SK-N-SH (cell line): ENCODE measurements at regions not wholly inside any gene's neighbourhood (a gene's known extent, or its start where the extent isn't known, plus 50 kb on each side); places are given as distances from the start of the nearest gene placed in this dataset.

Experiments used
- CTCF ChIA-PET: fragments of 300-600, 350-600 bp; formaldehyde crosslinking; extraction: SDS; loops from one replicate; lab custom pipeline; 2021; lab: Yijun Ruan, JAX
- POLR2A ChIA-PET: fragments of 350-600 bp; sonication (Branson Sonifier 250); formaldehyde crosslinking; extraction: SDS; loops from one replicate; lab custom pipeline; 2020; ENCODE audit warnings: antibody characterized with exemption, inconsistent platforms; lab: Yijun Ruan, JAX
- DNase-seq: peaks from one replicate; pipeline ENCODE4 v3.0.0; 2012
- H2AFZ ChIP-seq: fragments of 200-600 bp; sonication (generic); 2 replicates; pipeline ENCODE4 v1.8.1; 2016; ENCODE audit warnings: antibody characterized with exemption, mild to moderate bottlenecking, low read depth
- H3F3A ChIP-seq: fragments of 200-600 bp; sonication (generic); replicated peaks from 2 replicates; pipeline ENCODE3; 2016; ENCODE audit warnings: antibody characterized with exemption, mild to moderate bottlenecking; ENCODE audit not compliant: insufficient read depth
- H3K27ac ChIP-seq, 2 experiments: fragments of 200-500 bp in 1 of 2; fragments of 200-600 bp in 1 of 2; sonication (Bioruptor generic) in 1 of 2; sonication (generic), shearing (Covaris generic) in 1 of 2; 2 replicates each; pipeline versions ENCODE4 v1.5.1 to v1.6.1; 2014 to 2016; ENCODE audit warnings: low read depth in 2 of 2, inconsistent platforms in 1 of 2, low read length in 1 of 2, mild to moderate bottlenecking in 1 of 2, mixed read lengths in 1 of 2
- H3K27me3 ChIP-seq: fragments of 200-600 bp; sonication (generic), shearing (Covaris generic); 2 replicates; pipeline ENCODE4 v1.6.1; 2016; ENCODE audit warnings: mixed run types; ENCODE audit not compliant: insufficient read depth
- H3K36me3 ChIP-seq, 2 experiments: fragments of 200-500 bp in 1 of 2; fragments of 200-600 bp in 1 of 2; sonication (Bioruptor generic) in 1 of 2; sonication (generic) in 1 of 2; replicated peaks in 1 of 2; 2 replicates each; pipeline versions ENCODE3 to v1.5.1; 2014 to 2016; ENCODE audit warnings: low read length in 1 of 2, mild to moderate bottlenecking in 1 of 2; ENCODE audit not compliant: insufficient read depth in 2 of 2, control insufficient read depth in 1 of 2
- H3K4me1 ChIP-seq, 2 experiments: fragments of 200-500 bp in 1 of 2; fragments of 200-600 bp in 1 of 2; sonication (Bioruptor generic) in 1 of 2; sonication (generic), shearing (Covaris generic) in 1 of 2; 2 replicates each; pipeline versions ENCODE4 v1.5.1 to v1.6.1; 2014 to 2016; ENCODE audit warnings: low read depth in 1 of 2, low read length in 1 of 2, mixed run types in 1 of 2; ENCODE audit not compliant: insufficient read depth in 2 of 2, control insufficient read depth in 1 of 2
- H3K4me2 ChIP-seq: fragments of 200-600 bp; sonication (generic), shearing (Covaris generic); 2 replicates; pipeline ENCODE4 v1.6.1; 2017; ENCODE audit warnings: mixed run types
- H3K4me3 ChIP-seq, 2 experiments: fragments of 200-500 bp in 1 of 2; fragments of 200-600 bp in 1 of 2; sonication (Bioruptor generic) in 1 of 2; sonication (generic), shearing (Covaris generic) in 1 of 2; 2 replicates each; pipeline versions ENCODE4 v1.5.1 to v1.8.1; 2014 to 2016; ENCODE audit warnings: low read depth in 2 of 2, inconsistent platforms in 1 of 2, low read length in 1 of 2, mild to moderate bottlenecking in 1 of 2, mixed read lengths in 1 of 2, moderate library complexity in 1 of 2
- H3K79me2 ChIP-seq: fragments of 200-600 bp; sonication (generic); 2 replicates; pipeline ENCODE4 v1.8.1; 2017; ENCODE audit warnings: mild to moderate bottlenecking; ENCODE audit not compliant: insufficient read depth
- H3K9ac ChIP-seq: fragments of 200-600 bp; sonication (generic); 2 replicates; pipeline ENCODE4 v1.6.1; 2017; ENCODE audit warnings: mixed run types
- H3K9me2 ChIP-seq: fragments of 200-600 bp; sonication (generic); 2 replicates; pipeline ENCODE4 v1.6.1; 2017; ENCODE audit warnings: mixed run types
- H3K9me3 ChIP-seq: fragments of 200-600 bp; sonication (generic); 2 replicates; pipeline ENCODE4 v1.6.1; 2017; ENCODE audit warnings: mixed run types, mild to moderate bottlenecking, moderate library complexity
- H4K20me1 ChIP-seq: fragments of 200-600 bp; sonication (generic); 2 replicates; pipeline ENCODE4 v1.6.1; 2017; ENCODE audit warnings: mild to moderate bottlenecking, mixed run types; ENCODE audit not compliant: insufficient read depth
- CTCF ChIP-seq: fragments of 200-600 bp; sonication (generic); IDR thresholded peaks from 2 replicates; pipeline ENCODE4 v1.6.1; 2017; ENCODE audit warnings: antibody characterized with exemption, mild to moderate bottlenecking, moderate library complexity
- FOSL2 ChIP-seq: IDR thresholded peaks from 2 replicates; pipeline ENCODE4 v1.4.0; 2012; ENCODE audit warnings: low read depth, mild to moderate bottlenecking, moderate library complexity, borderline replicate concordance
- FOXJ3 ChIP-seq: sonication (generic); formaldehyde crosslinking; IDR thresholded peaks from 2 replicates; pipeline ENCODE4 v1.5.1; 2020; ENCODE audit warnings: mild to moderate bottlenecking, missing genetic modification reagents
- IRF3 ChIP-seq: fragments of 150-350 bp; IDR thresholded peaks from 2 replicates; pipeline ENCODE4 v1.6.1; 2016; ENCODE audit warnings: mild to moderate bottlenecking, low read depth, low read length
- JUND ChIP-seq: IDR thresholded peaks from 2 replicates; pipeline ENCODE4 v1.4.0; 2012
- MXI1 ChIP-seq: IDR thresholded peaks from 2 replicates; pipeline ENCODE4 v1.6.1; 2012; ENCODE audit warnings: mild to moderate bottlenecking, low read depth, low read length, improper control_type of control experiment
- NFIC ChIP-seq: IDR thresholded peaks from 2 replicates; pipeline ENCODE4 v1.4.0; 2012; ENCODE audit warnings: borderline replicate concordance
- PBX3 ChIP-seq: IDR thresholded peaks from 2 replicates; pipeline ENCODE4; 2012
- POLR2AphosphoS5 ChIP-seq: IDR thresholded peaks from 2 replicates; pipeline ENCODE4 v1.6.1; 2012; ENCODE audit warnings: low read depth, low read length
- TEAD4 ChIP-seq: IDR thresholded peaks from 2 replicates; pipeline ENCODE4 v1.4.0; 2012; ENCODE audit warnings: mild to moderate bottlenecking, borderline replicate concordance; ENCODE audit not compliant: insufficient read depth
- USF1 ChIP-seq: IDR thresholded peaks from 2 replicates; pipeline ENCODE4 v1.4.0; 2012; ENCODE audit warnings: low read depth, borderline replicate concordance
- WGBS: methylation state at CpG from one replicate; pipeline ENCODE4 v1.1.6; 2017; ENCODE audit warnings: low lambda C conversion rate; 5-methylcytosine and 5-hydroxymethylcytosine counted together
- TF ChIP-seq, protein P1 (sequence below): IDR thresholded peaks from 2 replicates; pipeline ENCODE4 v1.4.0; 2012; ENCODE audit warnings: low read depth
- TF ChIP-seq, protein P2 (sequence below): IDR thresholded peaks from 2 replicates; pipeline ENCODE4 v1.6.1; 2012; ENCODE audit warnings: mild to moderate bottlenecking, low read depth, low read length, moderate library complexity

- H3K9me3 ChIP-seq = no peaks in the 10 kb centered on the region; the same call in 1 of the 2 replicates
- ChIA-PET CTCF (no interaction called here), POLR2A (no interaction called here)
- TF ChIP-seq CTCF (no peak), FOSL2 (no peak), JUND (no peak), POLR2AphosphoS5 (no peak), NFIC (no peak), USF1 (no peak), IRF3 (no peak), MXI1 (no peak), FOXJ3 (CRISPR knock-in tag) (no peak), PBX3 (no peak), TEAD4 (no peak)
- TF ChIP-seq, protein P1, sequence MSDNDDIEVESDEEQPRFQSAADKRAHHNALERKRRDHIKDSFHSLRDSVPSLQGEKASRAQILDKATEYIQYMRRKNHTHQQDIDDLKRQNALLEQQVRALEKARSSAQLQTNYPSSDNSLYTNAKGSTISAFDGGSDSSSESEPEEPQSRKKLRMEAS = no peak
- TF ChIP-seq, protein P2, sequence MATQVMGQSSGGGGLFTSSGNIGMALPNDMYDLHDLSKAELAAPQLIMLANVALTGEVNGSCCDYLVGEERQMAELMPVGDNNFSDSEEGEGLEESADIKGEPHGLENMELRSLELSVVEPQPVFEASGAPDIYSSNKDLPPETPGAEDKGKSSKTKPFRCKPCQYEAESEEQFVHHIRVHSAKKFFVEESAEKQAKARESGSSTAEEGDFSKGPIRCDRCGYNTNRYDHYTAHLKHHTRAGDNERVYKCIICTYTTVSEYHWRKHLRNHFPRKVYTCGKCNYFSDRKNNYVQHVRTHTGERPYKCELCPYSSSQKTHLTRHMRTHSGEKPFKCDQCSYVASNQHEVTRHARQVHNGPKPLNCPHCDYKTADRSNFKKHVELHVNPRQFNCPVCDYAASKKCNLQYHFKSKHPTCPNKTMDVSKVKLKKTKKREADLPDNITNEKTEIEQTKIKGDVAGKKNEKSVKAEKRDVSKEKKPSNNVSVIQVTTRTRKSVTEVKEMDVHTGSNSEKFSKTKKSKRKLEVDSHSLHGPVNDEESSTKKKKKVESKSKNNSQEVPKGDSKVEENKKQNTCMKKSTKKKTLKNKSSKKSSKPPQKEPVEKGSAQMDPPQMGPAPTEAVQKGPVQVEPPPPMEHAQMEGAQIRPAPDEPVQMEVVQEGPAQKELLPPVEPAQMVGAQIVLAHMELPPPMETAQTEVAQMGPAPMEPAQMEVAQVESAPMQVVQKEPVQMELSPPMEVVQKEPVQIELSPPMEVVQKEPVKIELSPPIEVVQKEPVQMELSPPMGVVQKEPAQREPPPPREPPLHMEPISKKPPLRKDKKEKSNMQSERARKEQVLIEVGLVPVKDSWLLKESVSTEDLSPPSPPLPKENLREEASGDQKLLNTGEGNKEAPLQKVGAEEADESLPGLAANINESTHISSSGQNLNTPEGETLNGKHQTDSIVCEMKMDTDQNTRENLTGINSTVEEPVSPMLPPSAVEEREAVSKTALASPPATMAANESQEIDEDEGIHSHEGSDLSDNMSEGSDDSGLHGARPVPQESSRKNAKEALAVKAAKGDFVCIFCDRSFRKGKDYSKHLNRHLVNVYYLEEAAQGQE = no peak
- H3K9ac ChIP-seq = no peak overlapping the region
- no peaks in the 10 kb centered on the region for H3K36me3 ChIP-seq
- H3K27me3 ChIP-seq = no peaks in the 10 kb centered on the region
- H3K4me1 ChIP-seq = peaks cover 0 to 3% of the 10 kb centered on the region in 2 experiments; a peak in 1 of 4 replicates
- no peaks in the 10 kb centered on the region for H4K20me1 ChIP-seq
- WGBS = 0% methylated on average over 1 of the region's 1 CpG
- H3K4me3 ChIP-seq = no peak overlapping the region
- no peak for DNase-seq
- H3K9me2 ChIP-seq = no peaks in the 10 kb centered on the region
- no peak overlapping the region for H3K27ac ChIP-seq
- H2AFZ ChIP-seq = no peak overlapping the region
- no peaks in the 10 kb centered on the region for H3F3A ChIP-seq
- no peaks in the 10 kb centered on the region for H3K79me2 ChIP-seq
- no peak overlapping the region for H3K4me2 ChIP-seq
Measured at GRCh38 chr2:117639401-117639800, 175.1 kb upstream of the DDX18 start.
